ENCODE measurements at regions not wholly inside any gene's neighbourhood (a gene's known extent, or its start where the extent isn't known, plus 50 kb on each side); places are given as distances from the start of the nearest gene placed in this dataset.

- TF ChIP-seq EP300 (IDR thresholded peaks at IDR 0.05; ENCODE audit: low read depth) (no peak), POLR2AphosphoS5 (IDR thresholded peaks at IDR 0.05) (no peak), CTCF (IDR thresholded peaks at IDR 0.05) (no peak)
Observed at GRCh38 chr15:77554306-77555080, 78.2 kb downstream of the LINGO1 start.
